ENCODE measurements at regions not wholly inside any gene's neighbourhood (a gene's known extent, or its start where the extent isn't known, plus 50 kb on each side); places are given as distances from the start of the nearest gene placed in this dataset.
"Not testable (repeated sequence)": the region's sequence is repeated elsewhere in the genome, so short reads cannot be mapped to it uniquely, and the experiment has no call there.

- Histone ChIP-seq H3K36me3 (no peaks in the 10 kb centered on the region), H3K4me3 (no peak overlapping the region)
Observed at GRCh38 chrX:25442499-25442898, 426.7 kb upstream of the ARX start.

GRCh38 chrX:25433307-25433706, 417.5 kb upstream of the ARX start:
- H3K36me3 ChIP-seq: no peaks in the 10 kb centered on the region
- H3K27me3 ChIP-seq: no peaks in the 10 kb centered on the region
- DNase-seq (ENCODE audit: low spot score in 2 of 2): no peak
- H3K27ac ChIP-seq: no peak overlapping the region
- intact Hi-C loops (cut with DNase I): no loop called here
- H3K4me1 ChIP-seq: no peaks in the 10 kb centered on the region
- H3K9me3 ChIP-seq: no peaks in the 10 kb centered on the region
- H3K4me3 ChIP-seq: no peak overlapping the region
- no peak for TF ChIP-seq CTCF (IDR thresholded peaks at IDR 0.05)

More at GRCh38 chrX:25442499-25442898, 426.7 kb upstream of the ARX start:
- no peaks in the 10 kb centered on the region for H3K4me1 ChIP-seq
- no peaks in the 10 kb centered on the region for H3K27me3 ChIP-seq
- no peak for TF ChIP-seq CTCF (IDR thresholded peaks at IDR 0.05)
- DNase-seq (ENCODE audit: low spot score in 2 of 2): no peak
- no peaks in the 10 kb centered on the region for H3K9me3 ChIP-seq
- H3K27ac ChIP-seq: no peak overlapping the region
- intact Hi-C loops (cut with DNase I): no loop called here

DNA sequence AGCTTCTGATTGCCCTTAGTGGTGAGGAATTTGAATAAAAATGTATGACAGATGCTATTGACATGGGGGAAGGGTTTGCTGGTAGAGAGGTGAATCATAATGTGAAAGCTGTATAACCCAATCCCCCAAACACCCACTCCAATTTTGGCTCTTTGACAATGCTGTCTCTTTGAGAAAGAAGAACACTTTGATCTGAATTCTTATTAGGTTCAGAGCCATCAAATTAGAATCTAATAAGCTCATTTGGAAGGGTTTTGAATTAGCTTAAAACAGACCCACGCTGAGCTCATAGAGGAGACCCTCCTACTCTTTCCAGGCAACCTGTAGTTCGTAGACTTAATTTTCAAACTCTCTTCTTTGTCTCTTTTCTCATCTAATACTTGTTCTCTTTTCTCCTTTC, 416.6 kb upstream of the ARX start:
- intact Hi-C loops (cut with DNase I): no loop called here
- TF ChIP-seq CTCF (IDR thresholded peaks at IDR 0.05): no peak
- Histone ChIP-seq H3K4me1 (no peaks in the 10 kb centered on the region), H3K9me3 (no peaks in the 10 kb centered on the region), H3K27me3 (no peaks in the 10 kb centered on the region), H3K27ac (no peak overlapping the region), H3K4me3 (no peak overlapping the region), H3K36me3 (no peaks in the 10 kb centered on the region)
- DNase-seq (ENCODE audit: low spot score in 2 of 2): no peak

- DNase-seq (ENCODE audit: low spot score in 2 of 2): no peak
- Histone ChIP-seq H3K36me3 (no peaks in the 10 kb centered on the region), H3K27ac (no peak overlapping the region), H3K4me1 (no peaks in the 10 kb centered on the region), H3K27me3 (no peaks in the 10 kb centered on the region), H3K4me3 (no peak overlapping the region), H3K9me3 (no peaks in the 10 kb centered on the region)
- intact Hi-C loops (cut with DNase I): no loop called here
- no peak for TF ChIP-seq CTCF (IDR thresholded peaks at IDR 0.05)
Observed at GRCh38 chrX:25427873-25428555, 412.2 kb upstream of the ARX start.

GRCh38 chrX:25404163-25404562, 388.4 kb upstream of the ARX start:
- not testable (repeated sequence) for H3K27me3 ChIP-seq; DNase-seq (ENCODE audit: low spot score in 2 of 2); H3K27ac ChIP-seq; H3K4me3 ChIP-seq; H3K9me3 ChIP-seq; H3K36me3 ChIP-seq; H3K4me1 ChIP-seq
- intact Hi-C loops (cut with DNase I): loop anchor here (10.0 kb wide), 1 partner anchor 61 kb away; no protein-coding TSS in a partner anchor

DNA sequence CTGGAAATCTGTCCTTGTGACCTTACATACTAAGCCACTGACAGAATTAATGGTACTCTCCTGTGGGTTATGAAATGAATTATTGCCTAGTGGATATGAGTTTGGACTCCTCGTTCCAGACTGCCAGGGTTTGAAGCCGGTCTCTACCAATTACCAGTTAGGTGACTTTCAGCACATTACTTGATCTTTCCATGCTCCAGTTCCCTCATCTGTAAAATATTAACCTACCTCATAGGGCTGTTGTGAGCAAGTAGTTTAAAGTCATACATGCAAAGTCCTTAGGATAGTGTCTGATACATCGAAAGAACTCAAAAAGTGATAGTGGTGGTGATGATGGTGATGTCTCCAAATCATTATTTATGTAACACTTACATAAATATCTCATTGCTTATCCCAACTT, 373.5 kb upstream of the ARX start:
- H3K36me3 ChIP-seq: no peaks in the 10 kb centered on the region
- intact Hi-C loops (cut with DNase I): no loop called here
- H3K27ac ChIP-seq: no peak overlapping the region
- H3K4me1 ChIP-seq: no peaks in the 10 kb centered on the region
- no peak for DNase-seq (ENCODE audit: low spot score in 2 of 2)
- H3K9me3 ChIP-seq: peaks cover 0 to 5% of the 10 kb centered on the region in 2 donors
- no peak overlapping the region for H3K4me3 ChIP-seq
- no peaks in the 10 kb centered on the region for H3K27me3 ChIP-seq
- no peak for TF ChIP-seq CTCF (IDR thresholded peaks at IDR 0.05)

Data from ascending aorta (tissue), 2 donors.